ENCODE measurements at regions not wholly inside any gene's neighbourhood (a gene's known extent, or its start where the extent isn't known, plus 50 kb on each side); places are given as distances from the start of the nearest gene placed in this dataset.

DNA sequence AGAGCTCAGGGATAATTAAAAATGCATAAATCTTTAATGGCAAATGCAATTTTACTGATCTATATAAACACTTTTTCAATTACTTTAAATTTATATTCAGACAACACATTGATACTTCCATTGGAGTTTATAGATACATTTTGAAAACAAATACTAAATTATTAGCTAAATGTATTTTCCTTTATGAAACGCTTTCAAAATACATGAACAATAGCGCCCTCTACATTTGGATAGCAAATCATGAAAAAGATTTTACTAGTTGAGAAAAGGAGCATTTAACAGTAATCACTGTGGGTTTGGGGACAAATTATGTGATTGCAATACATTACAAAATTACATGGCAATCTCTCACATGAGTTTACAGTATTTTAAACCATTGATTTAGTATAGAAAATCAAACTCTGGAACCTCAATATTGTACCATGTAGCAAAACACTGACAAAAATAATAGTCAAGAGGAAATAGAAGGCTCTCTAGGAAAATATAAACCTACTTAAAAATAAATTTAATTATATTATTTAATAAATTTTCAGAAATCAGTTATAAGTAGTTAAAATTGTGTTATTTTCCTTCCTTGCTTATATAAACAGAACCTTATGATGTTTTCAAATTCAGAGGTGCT, 207.9 kb downstream of the ZIC1 start:
- TF ChIP-seq POLR2A (IDR thresholded peaks at IDR 0.05; ENCODE audit: low read depth, low read length) (no peak), POLR2AphosphoS5 (IDR thresholded peaks at IDR 0.05; ENCODE audit: low read depth, low read length) (no peak), TAF1 (IDR thresholded peaks at IDR 0.05; ENCODE audit: low read depth, low read length) (no peak)

All from GM12891 (cell line).